ENCODE measurements at regions not wholly inside any gene's neighbourhood (a gene's known extent, or its start where the extent isn't known, plus 50 kb on each side); places are given as distances from the start of the nearest gene placed in this dataset.
"Not testable (repeated sequence)": the region's sequence is repeated elsewhere in the genome, so short reads cannot be mapped to it uniquely, and the experiment has no call there.

DNA sequence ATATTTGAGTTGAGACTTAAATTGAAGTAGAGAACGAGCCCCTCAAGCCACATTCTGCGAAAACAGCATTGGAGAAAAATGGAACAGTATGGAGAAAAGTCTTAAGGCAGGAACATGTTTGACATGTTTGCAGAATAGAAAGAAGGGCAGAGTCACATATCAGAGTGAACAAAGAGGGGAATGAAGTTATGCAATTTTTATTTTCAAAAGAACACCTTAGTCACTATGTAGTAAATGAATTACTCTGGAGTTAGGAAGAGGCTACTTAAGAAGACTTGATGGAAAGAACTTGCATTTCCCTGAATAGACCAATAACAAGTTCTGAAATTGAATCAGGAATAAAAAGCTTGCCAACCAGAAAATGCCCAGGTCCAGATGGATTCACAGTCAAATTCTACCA lies 391.4 kb upstream of the CDH19 start:
- DNase-seq, result no peak

DNA sequence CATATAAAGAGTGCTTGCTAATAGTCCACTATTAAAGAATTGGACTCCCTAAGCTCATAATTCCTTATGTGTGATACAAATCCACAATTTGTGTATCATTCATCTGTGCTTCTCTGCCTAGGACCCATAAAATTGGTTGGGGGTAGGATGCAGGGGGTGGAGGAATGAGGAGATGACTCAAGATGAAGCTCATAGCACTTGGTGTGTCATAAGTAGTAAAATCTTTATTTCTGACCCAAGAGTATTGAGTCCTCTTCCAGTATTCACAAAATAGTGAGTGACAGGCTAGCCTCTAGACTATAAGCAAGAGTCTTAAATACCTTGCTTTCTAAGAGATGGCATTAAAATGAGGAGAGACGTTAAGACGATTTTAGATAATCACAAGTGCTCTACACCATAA lies 390.9 kb upstream of the CDH19 start:
- DNase-seq, result no peak

DNA sequence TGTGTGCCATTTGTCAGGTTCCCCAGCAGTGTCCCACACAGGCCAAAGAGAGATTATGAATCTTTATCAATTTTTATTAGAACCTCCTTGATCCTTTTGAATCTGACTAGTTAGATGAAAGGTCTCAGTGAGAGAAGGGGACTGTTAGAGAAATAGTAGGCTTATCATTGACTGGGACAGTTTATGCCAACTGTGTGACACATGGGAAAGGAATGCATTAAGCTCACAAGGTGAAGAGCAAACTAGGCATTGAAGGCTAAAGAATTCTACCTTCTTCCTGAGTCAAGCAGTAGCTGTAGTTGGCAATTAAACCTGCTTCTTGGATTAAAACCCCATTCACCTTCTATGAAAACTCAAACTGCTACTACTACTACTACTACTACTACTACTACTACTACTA lies 389.6 kb upstream of the CDH19 start:
- no peak for DNase-seq

DNA sequence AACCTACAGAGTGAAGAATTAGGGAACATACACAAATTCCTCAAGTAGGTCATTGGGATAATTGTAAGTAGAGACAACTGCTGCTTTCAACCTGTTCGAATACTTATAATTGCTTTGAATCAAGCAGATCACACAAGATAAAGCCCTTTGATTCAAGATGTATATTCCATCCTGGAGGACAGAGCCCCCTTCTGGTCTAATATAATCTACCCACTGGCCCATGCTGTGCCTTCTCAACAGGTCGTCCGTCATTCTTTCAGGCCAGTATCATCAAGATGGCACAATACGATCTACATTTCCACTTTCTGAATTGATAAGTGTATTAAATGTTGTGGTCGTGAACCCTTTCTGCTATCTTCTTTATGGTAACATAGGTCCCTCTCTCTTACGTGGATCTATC lies 387.0 kb upstream of the CDH19 start:
- DNase-seq, result no peak

DNA sequence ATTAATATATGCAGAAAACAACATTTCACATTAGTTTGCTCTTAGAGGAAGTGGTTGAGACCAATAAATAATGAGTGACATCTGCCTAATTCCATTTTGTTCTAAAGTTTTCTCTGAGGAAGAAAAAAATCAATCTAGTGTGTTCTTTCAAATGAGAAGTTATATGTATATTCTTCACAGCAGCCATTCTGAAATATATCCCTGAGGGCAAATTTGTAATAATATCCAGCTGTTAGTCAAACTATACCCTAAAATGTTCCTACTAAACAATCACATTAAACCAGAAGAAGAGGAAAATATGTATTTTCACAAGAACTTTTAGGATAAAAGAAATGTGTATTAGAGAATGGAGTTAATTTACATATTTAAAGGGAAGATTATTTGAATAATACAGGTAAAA lies 375.1 kb upstream of the CDH19 start:
- no peak for DNase-seq

DNA sequence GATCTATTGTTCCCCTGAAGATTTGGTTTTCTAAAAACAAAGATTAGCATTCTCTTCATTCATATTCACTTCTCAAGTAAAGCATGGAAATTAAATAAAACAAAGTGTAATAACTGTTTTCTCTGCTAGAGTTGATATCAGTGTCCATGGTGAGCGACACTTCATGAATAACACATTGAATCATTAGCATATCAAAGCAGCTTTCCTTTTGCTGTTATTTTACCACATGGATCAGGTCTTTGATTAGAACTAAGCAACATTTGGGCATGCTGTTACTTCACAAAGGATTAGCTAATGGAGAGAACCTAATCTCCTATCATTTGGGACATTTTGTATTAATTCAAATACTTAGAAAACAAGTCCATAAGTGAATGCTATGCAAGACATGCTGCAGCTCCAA lies 368.8 kb upstream of the CDH19 start:
- DNase-seq, result no peak

DNA sequence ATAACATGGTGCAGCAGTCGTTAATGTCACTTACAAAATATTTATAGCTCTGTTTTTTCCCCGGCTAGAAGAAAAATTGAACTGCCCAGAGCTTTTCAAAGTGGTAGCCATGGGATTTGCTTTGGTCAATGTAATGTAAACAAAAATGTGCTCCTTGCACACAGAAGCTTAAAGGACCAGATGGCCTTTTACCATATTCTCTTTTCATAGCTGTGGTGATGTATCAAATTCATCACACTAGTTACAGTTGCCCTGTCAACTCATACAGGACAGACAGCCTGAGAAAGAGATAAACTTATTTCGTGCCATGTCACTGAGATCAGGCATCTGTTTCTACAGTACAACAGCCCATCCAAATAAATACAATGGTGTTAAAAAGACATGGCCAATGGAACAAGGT lies 368.1 kb upstream of the CDH19 start:
- DNase-seq, result no peak

DNA sequence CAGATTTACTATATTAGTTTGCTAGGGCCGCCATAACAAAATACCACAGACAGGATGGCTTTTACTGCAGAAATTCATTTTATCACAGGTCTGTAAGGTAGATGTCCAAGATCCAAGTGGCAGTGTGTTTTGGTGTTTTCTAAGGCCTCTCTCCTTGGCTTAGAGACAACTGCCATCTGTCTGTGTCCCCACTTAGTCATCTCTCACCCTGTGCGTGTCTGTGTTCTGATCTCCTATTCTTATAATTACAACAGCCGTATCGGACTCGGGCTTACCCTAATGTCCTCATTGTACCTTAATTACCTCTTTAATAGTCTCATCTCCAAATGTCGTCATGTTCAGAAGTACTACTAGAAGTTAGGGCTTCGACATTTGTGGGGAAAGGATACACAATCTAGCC lies 362.3 kb upstream of the CDH19 start:
- no peak for DNase-seq

DNA sequence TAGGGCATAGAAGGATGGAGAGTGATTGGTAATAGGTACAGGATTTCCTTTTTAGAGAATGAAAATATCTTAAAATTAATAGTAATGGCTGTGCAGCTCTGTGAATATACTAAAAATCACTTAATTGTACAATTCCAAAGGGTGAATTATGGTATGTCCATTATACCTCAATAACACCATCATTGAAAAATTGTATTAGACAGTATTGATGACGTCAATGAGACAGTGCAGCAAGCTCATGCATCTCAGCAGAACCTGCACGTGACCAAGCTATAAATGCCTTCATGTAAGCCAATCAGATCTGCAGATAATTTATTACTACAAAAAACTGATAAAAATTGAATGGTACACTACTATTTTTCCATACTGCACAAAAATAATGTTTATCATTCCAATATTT lies 354.4 kb upstream of the CDH19 start:
- no peak for DNase-seq

DNA sequence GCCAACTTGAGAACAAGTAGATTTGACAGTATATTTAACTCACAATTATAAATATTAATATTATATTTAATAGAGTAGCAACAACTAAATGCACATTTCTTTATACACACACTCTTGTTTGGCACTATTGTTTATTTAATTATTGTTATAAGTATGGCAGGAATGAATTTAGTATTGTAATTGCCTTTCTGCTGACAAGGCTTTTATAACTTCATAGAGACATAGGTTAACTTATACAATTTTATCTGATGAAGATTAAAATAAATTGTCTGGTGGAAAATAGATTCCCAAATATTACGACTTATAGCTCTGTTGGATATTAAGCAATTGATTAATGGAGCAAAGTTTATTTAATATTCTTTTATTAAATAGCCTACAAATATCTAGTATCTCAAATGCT lies 347.9 kb upstream of the CDH19 start:
- no peak for DNase-seq

DNA sequence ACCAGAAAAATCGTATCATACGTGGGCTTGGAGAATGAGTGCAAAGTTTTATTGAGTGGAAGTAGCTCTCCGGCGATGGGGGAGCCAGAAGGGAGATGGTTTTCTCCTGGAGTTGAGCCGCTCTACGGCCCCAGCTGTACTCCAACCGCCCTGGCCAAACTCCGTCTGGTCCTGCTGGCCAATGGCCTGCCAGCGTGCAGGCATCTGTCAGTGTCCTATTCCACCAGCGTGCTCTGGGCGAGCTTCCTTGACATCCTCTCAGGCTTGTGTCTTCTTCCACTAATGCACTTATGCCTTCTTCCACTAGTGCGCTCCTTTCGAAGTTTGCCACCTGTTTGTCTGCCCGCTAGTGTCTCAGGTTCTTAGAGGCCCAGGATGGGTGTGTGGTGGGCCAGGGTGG lies 345.5 kb upstream of the CDH19 start:
- DNase-seq, result no peak

DNA sequence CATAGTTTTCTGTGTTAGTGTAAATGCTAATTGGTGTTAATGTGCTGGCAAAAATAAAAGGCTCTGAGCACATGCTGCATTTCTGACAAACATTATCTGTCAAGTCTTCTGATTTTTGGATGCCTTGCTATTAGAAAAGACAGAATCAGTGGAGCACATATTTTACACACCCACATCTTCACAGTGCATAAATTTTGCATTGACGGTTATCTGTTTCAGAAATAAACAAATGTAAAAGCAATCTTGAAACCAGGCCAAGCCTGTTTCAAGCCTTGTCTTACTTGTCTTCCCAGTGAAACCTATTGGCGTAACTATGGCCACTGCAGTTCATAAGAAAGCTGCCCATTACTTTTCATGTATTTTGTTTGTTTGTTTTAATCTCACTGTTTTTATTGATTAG lies 333.7 kb upstream of the CDH19 start:
- DNase-seq, result no peak

DNA sequence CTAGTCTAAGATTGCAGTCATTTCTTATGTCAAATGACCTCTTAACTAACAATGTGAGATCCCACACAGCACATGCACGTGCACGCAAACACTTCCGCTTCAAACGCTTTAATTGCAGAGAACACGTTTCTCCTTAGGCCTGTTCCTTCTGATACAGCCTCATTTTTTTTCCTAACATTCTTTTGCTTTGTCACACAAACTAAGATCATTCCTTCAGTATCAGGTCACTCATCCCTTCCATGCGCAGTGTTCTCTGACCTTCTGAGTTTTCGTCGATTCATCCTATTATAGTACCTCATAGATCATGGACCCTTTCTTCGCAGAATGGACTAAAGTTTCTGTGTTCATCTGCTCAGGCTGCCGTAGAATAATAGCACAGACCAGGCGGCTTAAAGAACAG lies 327.1 kb upstream of the CDH19 start:
- no peak for DNase-seq

DNA sequence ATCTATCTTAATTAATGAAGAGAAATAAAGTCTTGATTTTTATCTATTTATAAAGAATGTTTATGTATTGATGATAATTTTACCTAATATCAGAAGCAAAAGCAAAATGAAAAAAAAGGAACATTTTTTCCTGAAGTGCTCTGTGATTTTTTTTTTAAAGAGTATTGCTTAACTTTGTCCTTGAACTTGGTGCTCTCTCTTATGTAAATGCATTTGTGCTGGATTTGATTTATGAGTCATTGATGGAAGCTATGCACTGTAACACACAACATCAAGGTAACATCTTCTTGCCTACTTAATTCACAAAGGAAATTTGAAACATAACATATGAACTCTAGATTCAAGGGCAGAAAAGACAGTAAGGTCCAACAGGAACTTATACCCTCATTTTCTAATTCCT lies 312.9 kb upstream of the CDH19 start:
- DNase-seq, result no peak

DNA sequence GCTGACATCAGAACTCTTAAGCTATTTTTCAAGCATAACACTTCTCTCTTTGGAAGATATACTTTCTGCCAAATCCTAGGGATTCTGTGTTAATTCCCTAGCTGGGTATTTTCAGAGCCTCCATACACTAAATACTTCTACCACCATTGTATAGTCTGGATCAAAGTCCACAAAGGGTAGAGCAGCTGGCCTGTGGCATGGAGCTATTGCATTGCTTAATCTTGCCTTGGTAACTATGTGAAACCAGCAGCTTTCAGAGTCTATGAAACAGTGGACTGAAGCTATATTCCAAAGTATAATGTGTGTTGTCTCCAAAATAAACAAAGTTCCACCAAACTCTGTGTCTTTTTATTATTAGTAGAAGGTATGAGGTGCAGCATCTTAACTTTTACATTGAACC lies 296.9 kb upstream of the CDH19 start:
- DNase-seq, result no peak

DNA sequence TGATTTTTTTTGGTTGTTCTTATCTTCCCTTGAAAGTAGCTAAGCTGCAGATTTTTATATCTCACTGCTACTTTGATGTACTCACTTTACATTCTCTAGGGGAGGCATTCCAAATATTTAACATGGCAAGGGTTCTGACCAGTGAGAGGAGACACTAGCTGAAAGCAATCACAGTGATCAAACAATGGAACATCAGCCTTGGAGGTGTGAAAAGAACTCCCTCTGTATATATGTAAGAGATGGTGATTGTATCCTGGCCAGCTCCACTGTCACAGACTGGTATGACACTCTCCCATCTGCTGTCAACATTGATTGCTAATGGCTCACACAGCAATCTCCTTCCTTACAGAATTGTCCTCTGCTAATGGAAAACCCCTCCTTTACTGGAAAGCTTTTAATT lies 291.7 kb upstream of the CDH19 start:
- DNase-seq, result no peak

DNA sequence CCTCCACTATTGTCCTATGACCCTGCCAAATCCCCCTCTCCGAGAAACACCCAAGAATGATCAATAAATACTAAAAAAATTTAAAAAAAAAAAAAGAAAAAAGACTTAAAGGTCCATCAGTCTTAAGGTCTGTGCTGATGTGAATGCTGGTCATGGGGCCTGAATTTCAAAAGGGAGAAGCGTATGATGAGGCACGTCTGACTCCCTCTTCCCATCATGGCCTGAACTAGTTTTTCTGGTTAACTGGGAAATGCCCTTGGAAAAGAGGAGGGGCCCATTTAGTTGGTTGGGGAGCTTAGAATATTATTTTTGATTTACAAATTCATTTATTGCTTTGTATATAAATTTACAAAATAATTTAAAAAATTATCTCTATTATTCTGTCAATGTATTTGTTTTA lies 291.0 kb upstream of the CDH19 start:
- no peak for DNase-seq

DNA sequence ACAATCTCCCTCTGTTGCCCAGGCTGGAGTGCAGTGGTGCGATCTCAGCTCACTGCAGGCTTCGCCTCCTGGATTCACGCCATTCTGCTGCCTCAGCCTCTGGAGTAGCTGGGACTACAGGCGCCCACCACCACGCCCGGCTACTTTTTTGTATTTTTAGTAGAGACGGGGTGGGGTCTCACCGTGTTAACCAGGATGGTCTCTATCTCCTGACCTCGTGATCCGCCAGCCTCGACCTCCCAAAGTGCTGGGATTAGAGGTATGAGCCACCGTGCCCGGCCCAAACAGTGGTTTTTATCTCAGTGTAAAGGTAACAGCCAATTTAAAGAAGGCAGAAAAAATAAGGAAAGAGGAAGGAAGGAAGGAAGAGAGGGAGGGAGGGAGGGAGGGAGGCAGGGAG lies 288.5 kb upstream of the CDH19 start:
- DNase-seq, result not testable (repeated sequence)

DNA sequence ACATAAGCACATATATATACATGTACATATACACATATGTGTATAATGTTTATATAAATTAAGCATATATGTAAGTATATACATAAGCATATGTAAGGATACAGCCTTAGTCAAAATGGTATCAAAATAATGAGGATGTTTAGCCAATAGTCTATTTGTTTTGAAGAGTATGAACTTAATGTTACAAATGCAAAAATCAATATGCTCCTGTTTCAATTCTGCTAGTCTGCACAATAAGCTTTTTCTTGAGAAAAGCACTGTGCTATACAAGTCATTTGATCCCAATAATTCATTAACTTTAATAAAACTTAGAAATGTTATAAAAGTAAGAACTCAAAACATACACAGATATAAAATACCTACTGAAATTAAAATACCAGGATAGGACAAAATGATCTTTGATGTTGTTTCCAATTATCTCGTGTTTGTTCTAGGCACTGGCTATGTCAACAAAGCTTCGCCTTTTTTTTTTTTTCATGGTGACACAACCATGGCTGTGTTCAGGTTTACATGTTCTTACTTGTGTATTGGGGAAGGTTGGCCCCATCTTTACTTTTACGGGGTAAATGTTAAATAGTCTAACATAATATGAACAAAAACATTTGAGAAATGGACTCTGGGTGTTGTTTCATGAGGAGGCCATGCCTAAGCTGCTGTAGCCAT lies 271.1 kb upstream of the CDH19 start:
- no peak for DNase-seq

DNA sequence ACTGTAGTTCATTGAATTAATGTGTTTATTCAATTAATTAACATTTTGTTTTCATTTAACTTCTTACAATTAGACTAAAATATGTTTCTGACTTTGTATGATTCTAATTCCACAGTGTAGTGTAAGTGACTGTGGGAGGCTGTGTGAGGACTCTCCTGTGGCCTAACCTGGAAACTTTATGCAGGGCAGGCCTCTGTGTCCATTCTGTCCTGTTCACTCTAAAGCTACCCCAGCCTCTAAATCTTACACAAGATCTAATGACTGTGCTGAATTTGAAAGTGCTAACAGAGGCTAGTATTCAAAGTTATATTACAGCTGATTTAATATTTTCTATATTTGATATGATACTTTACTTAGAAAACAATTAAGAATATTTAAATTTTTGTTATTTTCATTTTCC lies 270.5 kb upstream of the CDH19 start:
- no peak for DNase-seq

DNA sequence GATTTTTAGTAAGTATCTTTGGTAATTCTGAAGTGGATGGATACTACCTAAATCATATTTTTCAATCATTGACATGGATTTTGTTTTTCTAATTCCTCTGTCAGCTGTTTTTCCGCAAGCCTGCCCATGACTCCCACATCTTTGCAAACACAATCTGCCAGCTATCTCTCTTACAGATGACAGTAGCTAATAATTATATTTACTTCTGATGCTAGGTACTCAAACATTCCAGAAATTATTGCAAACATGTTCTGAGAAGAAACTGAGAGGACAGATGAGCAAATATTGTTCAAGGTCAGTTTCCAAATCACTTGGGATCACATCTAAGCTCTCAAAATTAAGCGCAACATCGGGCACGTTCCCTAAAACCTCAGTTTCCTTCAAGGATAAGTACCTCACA lies 270.0 kb upstream of the CDH19 start:
- no peak for DNase-seq

DNA sequence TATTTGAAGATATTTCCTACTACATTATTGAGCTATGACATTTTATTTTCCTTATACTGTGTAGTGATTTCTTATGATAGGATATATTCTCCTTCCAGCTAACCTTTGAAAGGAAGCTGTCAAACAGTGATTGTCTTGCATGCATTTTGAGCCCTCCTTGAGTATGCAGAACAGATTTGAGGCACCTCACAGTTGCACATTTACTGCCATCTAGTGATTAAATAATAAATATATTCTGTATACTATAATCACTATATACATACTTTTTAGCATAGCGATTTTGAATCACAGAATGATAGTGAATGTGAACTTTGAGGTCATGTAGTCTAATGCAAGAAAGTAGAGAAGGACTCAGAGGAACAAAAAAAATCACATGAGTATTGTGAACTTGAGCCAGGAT lies 268.4 kb upstream of the CDH19 start:
- no peak for DNase-seq

DNA sequence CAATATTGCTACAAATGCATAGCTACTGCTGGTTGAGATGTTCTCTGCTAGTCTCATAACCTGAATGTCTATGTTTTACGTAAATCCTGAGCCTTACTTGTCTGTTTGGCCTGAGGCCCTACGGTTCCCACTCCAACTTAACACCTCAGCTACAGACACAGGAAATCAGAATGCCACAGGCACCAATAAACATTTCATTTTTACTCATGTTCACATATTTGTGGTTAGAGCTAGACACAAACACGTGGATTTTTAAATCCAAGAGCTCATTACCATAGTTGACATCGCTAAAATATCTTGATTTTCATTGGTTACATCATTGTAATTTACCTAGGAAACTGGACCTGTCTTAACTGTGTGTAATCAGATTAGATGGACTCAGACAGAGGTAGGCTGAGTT lies 263.8 kb upstream of the CDH19 start:
- no peak for DNase-seq

DNA sequence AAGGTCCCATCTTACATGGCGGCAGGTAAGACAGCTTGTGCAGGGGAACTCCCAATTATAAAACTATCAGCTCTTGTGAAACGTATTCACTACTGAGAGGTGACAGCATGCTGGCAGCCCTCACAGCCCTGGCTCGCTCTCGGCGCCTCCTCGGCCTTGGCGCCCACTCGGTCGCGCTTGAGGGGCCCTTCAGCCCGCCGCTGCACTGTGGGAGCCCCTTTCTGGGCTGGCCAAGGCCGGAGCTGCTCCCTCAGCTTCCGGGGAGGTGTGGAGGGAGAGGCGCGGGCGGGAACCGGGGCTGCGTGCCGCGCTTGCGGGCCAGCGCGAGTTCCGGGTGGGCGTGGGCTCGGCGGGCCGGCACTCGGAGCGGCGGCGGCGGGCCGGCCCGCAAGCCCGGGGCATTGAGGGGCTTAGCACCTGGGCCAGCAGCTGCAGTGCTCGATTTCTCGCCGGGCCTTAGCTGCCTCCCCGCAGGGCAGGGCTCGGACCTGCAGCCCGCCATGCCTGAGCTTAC lies 262.6 kb upstream of the CDH19 start:
- DNase-seq, result not testable (repeated sequence)

DNA sequence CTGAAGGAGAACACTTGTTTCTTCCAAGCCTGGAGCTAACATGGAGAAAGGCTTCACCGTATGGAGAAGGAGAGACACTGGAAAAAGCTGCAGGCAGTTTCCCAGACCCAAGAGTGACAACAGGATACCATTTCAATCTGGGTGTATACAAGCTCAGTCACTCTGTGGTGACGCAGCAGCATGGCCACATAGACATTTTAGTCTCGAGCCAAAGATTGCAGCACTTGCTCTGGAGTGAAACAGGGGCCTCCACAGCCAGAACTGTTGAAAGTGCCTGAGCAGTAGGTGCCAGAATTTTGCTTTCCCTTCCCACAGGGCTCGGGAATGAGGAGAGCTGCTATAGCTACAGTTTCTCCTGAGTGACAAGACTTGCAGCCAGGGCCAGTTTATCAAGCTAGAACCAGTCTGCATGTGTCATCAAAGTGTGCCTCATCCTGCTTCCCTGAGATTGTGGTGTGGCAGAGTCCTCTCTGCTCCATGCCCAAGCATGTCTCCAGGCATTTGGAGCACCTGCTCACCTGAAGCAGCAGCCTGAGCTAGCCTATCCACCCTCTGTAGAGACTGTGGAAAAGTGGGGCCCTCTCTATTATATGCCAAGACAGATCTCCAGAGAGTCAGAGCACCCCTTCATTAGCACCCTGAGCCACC lies 234.6 kb upstream of the CDH19 start:
- DNase-seq, result no peak
